Activated CD4-positive, CD25-positive, alpha-beta regulatory T cell (primary cell): ENCODE measurements at regions not wholly inside any gene's neighbourhood (a gene's known extent, or its start where the extent isn't known, plus 50 kb on each side); places are given as distances from the start of the nearest gene placed in this dataset.

ENCODE experiments used
- DNase-seq, 4 experiments: peaks; one replicate each; lab custom pipeline; 2025; lab: John Stamatoyannopoulos, UW

- DNase-seq, result no peak
Measured at GRCh38 chr2:64769392-64770044, 115.8 kb upstream of the SERTAD2 start.

GRCh38 chr2:64770137-64770780 lies 116.5 kb upstream of the SERTAD2 start:
- DNase-seq, result no peak

- no peak for DNase-seq
Measured at GRCh38 chr2:64770781-64771334, 117.1 kb upstream of the SERTAD2 start.

GRCh38 chr2:64771737-64772136 lies 118.0 kb upstream of the SERTAD2 start:
- no peak for DNase-seq

- DNase-seq, result no peak
Measured at GRCh38 chr2:64773461-64774118, 119.9 kb upstream of the SERTAD2 start.

GRCh38 chr2:64777841-64778240 lies 124.1 kb upstream of the SERTAD2 start:
- no peak for DNase-seq

- DNase-seq, result no peak
Measured at GRCh38 chr2:64779117-64779690, 125.5 kb upstream of the SERTAD2 start.

GRCh38 chr2:64780041-64780440 lies 126.3 kb upstream of the SERTAD2 start:
- no peak for DNase-seq

- DNase-seq, result no peak
Measured at GRCh38 chr2:64781711-64782390, 128.1 kb upstream of the SERTAD2 start.

GRCh38 chr2:64784168-64785061 lies 130.7 kb upstream of the SERTAD2 start:
- DNase-seq, result no peak

GRCh38 chr2:64785245-64785644 lies 131.5 kb upstream of the SERTAD2 start:
- DNase-seq, result no peak

GRCh38 chr2:64786343-64787018 lies 132.8 kb upstream of the SERTAD2 start:
- no peak for DNase-seq

GRCh38 chr2:64787019-64787365 lies 133.3 kb upstream of the SERTAD2 start:
- DNase-seq, result no peak

- DNase-seq, result no peak
Measured at GRCh38 chr2:64787698-64788097, 134.0 kb upstream of the SERTAD2 start.

GRCh38 chr2:64789466-64790320 lies 136.0 kb upstream of the SERTAD2 start:
- no peak for DNase-seq

GRCh38 chr2:64792300-64792699 lies 138.6 kb upstream of the SERTAD2 start:
- DNase-seq, result no peak

GRCh38 chr2:64792995-64793639 lies 139.4 kb upstream of the SERTAD2 start:
- DNase-seq, result no peak

GRCh38 chr2:64793701-64794100 lies 140.0 kb upstream of the SERTAD2 start:
- DNase-seq, result no peak

- no peak for DNase-seq
Measured at GRCh38 chr2:64794426-64794995, 140.8 kb upstream of the SERTAD2 start.
